Neural progenitor cell (in vitro differentiated cells): ENCODE measurements at regions not wholly inside any gene's neighbourhood (a gene's known extent, or its start where the extent isn't known, plus 50 kb on each side); places are given as distances from the start of the nearest gene placed in this dataset.

Source experiments
- CTCF ChIP-seq: fragments of 200-600 bp; sonication (generic); IDR thresholded peaks from 2 replicates; pipeline ENCODE4 v1.5.1; 2017; ENCODE audit warnings: antibody characterized with exemption, mild to moderate bottlenecking
- EZH2 ChIP-seq: fragments of 200-600 bp; sonication (generic); IDR thresholded peaks from 2 replicates; pipeline ENCODE4 v1.6.1; 2017; ENCODE audit warnings: antibody characterized with exemption, mild to moderate bottlenecking, moderate library complexity
- EZH2phosphoT487 ChIP-seq: fragments of 200-600 bp; sonication (generic); IDR thresholded peaks from 2 replicates; pipeline ENCODE4 v1.6.1; 2017; ENCODE audit warnings: antibody characterized with exemption

- no peak for TF ChIP-seq CTCF
- no peak for TF ChIP-seq EZH2
- TF ChIP-seq EZH2phosphoT487: no peak
Measured at GRCh38 chr19:31501427-31502195, 152.4 kb upstream of the TSHZ3 start.
